Activated B cell treated with CpG ODN at 0.5 μM for 24 hours (primary cell): ENCODE measurements at regions not wholly inside any gene's neighbourhood (a gene's known extent, or its start where the extent isn't known, plus 50 kb on each side); places are given as distances from the start of the nearest gene placed in this dataset.

Experiments
- ATAC-seq: fragments of 200-7000 bp; cut with Tn5 transposase; one replicate; pipeline ENCODE4 v1.10.0; 2021; ENCODE audit warnings: low read depth, mild to moderate bottlenecking, moderate library complexity
- CTCF ChIA-PET: fragments of 350-600 bp; sonication (Branson Sonifier 250); formaldehyde crosslinking; loops from one replicate; lab custom pipeline; 2021; ENCODE audit warnings: antibody characterized with exemption; lab: Charles Lee
- POLR2A ChIA-PET: fragments of 350-600 bp; sonication (Branson Sonifier 250); formaldehyde crosslinking; loops from one replicate; lab custom pipeline; 2021; ENCODE audit warnings: antibody characterized with exemption; lab: Charles Lee
- DNase-seq: peaks from one replicate; pipeline ENCODE4 v3.0.0; 2022
- H3K27ac Mint-ChIP-seq: one replicate; pipeline ENCODE4 v1.8.0; 2020; ENCODE audit warnings: mixed read lengths
- H3K27me3 Mint-ChIP-seq: one replicate; pipeline ENCODE4 v1.8.0; 2021; ENCODE audit warnings: mixed read lengths
- H3K36me3 Mint-ChIP-seq: one replicate; pipeline ENCODE4 v1.8.0; 2021; ENCODE audit warnings: low read depth, mixed read lengths
- H3K4me1 Mint-ChIP-seq: one replicate; pipeline ENCODE4 v1.8.0; 2021; ENCODE audit warnings: mixed read lengths
- H3K4me3 Mint-ChIP-seq: one replicate; pipeline ENCODE4 v1.8.0; 2020; ENCODE audit warnings: mild to moderate bottlenecking, mixed read lengths
- H3K9me3 Mint-ChIP-seq: one replicate; pipeline ENCODE4 v1.8.0; 2020; ENCODE audit warnings: mixed read lengths
- CTCF ChIP-seq: fragments of 200-600 bp; IDR thresholded peaks from one replicate; pipeline ENCODE4 v1.8.0; 2022; ENCODE audit warnings: antibody characterized with exemption, mild to moderate bottlenecking
- intact Hi-C: fragments of 100-400 bp; cut with micrococcal nuclease; formaldehyde crosslinking; loops from one replicate; pipeline ENCODE4 v1.15.1; 2024

GRCh38 chr7:17530741-17531421 lies 232.4 kb downstream of the AHR start:
- ATAC-seq (no peak), DNase-seq (no peak)
- Mint-ChIP-seq H3K27me3 (no peaks in the 10 kb centered on the region), H3K4me3 (no peak overlapping the region), H3K9me3 (no peaks in the 10 kb centered on the region), H3K27ac (no peak overlapping the region), H3K4me1 (no peaks in the 10 kb centered on the region), H3K36me3 (no peaks in the 10 kb centered on the region)
- ChIA-PET CTCF (interaction anchor here (0.9 to 1.6 kb wide), 4 partner anchors 228 to 730 kb away, joined by 3 to 10 read pairs (median 4); no protein-coding TSS in a partner anchor), POLR2A (no interaction called here)
- intact Hi-C loops: loop anchor here (1.0 to 5.0 kb wide), 7 partner anchors 228 to 836 kb away; no protein-coding TSS in a partner anchor
- no peak for TF ChIP-seq CTCF

GRCh38 chr7:17532861-17533404 lies 234.5 kb downstream of the AHR start:
- ATAC-seq: no peak
- no peak for DNase-seq
- H3K27me3 Mint-ChIP-seq: peaks cover 1% of the 10 kb centered on the region
- ChIA-PET CTCF (interaction anchor here (0.7 kb wide), 1 partner anchor 10 kb away, joined by 3 read pairs; no protein-coding TSS in a partner anchor), POLR2A (no interaction called here)
- no peak overlapping the region for H3K4me3 Mint-ChIP-seq
- TF ChIP-seq CTCF: no peak
- no peaks in the 10 kb centered on the region for H3K36me3 Mint-ChIP-seq
- intact Hi-C loops: loop anchor here (5.0 kb wide), 1 partner anchor 476 kb away; no protein-coding TSS in a partner anchor
- H3K9me3 Mint-ChIP-seq: no peaks in the 10 kb centered on the region
- H3K4me1 Mint-ChIP-seq: no peaks in the 10 kb centered on the region
- H3K27ac Mint-ChIP-seq: no peak overlapping the region

GRCh38 chr7:17534348-17534747 lies 235.9 kb downstream of the AHR start:
- no peak for DNase-seq
- Mint-ChIP-seq H3K27me3 (peaks cover 1% of the 10 kb centered on the region), H3K4me3 (no peak overlapping the region), H3K9me3 (no peaks in the 10 kb centered on the region), H3K36me3 (no peaks in the 10 kb centered on the region), H3K4me1 (no peaks in the 10 kb centered on the region), H3K27ac (no peak overlapping the region)
- TF ChIP-seq CTCF: no peak
- ChIA-PET CTCF (interaction anchor here (1.1 kb wide), 1 partner anchor 526 kb away, joined by 3 read pairs; no protein-coding TSS in a partner anchor), POLR2A (no interaction called here)
- ATAC-seq: no peak
- intact Hi-C loops: loop anchor here (5.0 kb wide), 1 partner anchor 477 kb away; no protein-coding TSS in a partner anchor

GRCh38 chr7:17535776-17536175 lies 237.3 kb downstream of the AHR start:
- no peak for TF ChIP-seq CTCF
- H3K36me3 Mint-ChIP-seq: no peaks in the 10 kb centered on the region
- H3K4me3 Mint-ChIP-seq: no peak overlapping the region
- POLR2A ChIA-PET: no interaction called here
- no peaks in the 10 kb centered on the region for H3K4me1 Mint-ChIP-seq
- CTCF ChIA-PET: no interaction called here
- peaks cover 1% of the 10 kb centered on the region for H3K27me3 Mint-ChIP-seq
- ATAC-seq (no peak), DNase-seq (no peak)
- H3K27ac Mint-ChIP-seq: no peak overlapping the region
- intact Hi-C loops: no loop called here
- H3K9me3 Mint-ChIP-seq: no peaks in the 10 kb centered on the region

GRCh38 chr7:17544401-17544800 lies 245.9 kb downstream of the AHR start:
- intact Hi-C loops: no loop called here
- TF ChIP-seq CTCF: no peak
- no peak for ATAC-seq
- CTCF ChIA-PET: no interaction called here
- no peak overlapping the region for H3K27ac Mint-ChIP-seq
- no peaks in the 10 kb centered on the region for H3K9me3 Mint-ChIP-seq
- no peaks in the 10 kb centered on the region for H3K4me1 Mint-ChIP-seq
- no peaks in the 10 kb centered on the region for H3K27me3 Mint-ChIP-seq
- H3K36me3 Mint-ChIP-seq: no peaks in the 10 kb centered on the region
- POLR2A ChIA-PET: no interaction called here
- no peak for DNase-seq
- no peak overlapping the region for H3K4me3 Mint-ChIP-seq
